ENCODE measurements at regions not wholly inside any gene's neighbourhood (a gene's known extent, or its start where the extent isn't known, plus 50 kb on each side); places are given as distances from the start of the nearest gene placed in this dataset.
A peak's percentile ranks its signal among the peaks of the same experiment; 100 is the strongest.

DNA sequence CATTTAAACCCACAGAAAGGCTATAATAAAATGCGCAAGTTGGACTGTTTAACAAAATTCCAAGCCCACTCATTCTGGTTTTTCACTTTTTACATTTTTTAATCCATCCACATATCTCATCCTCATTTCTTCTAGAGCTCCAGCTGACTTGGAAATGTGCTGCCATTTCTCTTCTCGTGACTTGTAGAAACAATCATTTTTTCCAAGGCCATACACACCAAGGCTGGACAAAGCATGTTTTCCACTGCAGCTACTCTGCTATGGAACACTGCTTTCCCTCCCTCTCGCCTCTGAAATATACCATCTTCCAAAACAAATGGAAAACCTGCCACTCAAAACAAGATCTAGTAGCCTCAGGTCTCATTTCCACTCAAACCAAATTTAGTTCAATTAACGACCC, 141.1 kb downstream of the ESM1 start:
- H3K27ac ChIP-seq: peak overlapping the region; percentile 79
- no peaks in the 10 kb centered on the region for H3K27me3 ChIP-seq
- no peak for TF ChIP-seq CTCF (IDR thresholded peaks at IDR 0.05; ENCODE audit: low read depth, low read length)

GRCh38 chr5:54841481-54841880, 143.9 kb downstream of the ESM1 start:
- DNase-seq (ENCODE audit: low read depth in 1 of 2, low spot score in 1 of 2): no peak
- no peak for TF ChIP-seq CTCF (IDR thresholded peaks at IDR 0.05; ENCODE audit: low read depth, low read length)
- Histone ChIP-seq H3K27ac (no peak overlapping the region), H3K9me3 (ENCODE audit: low read depth) (no peaks in the 10 kb centered on the region), H3K4me3 (no peak overlapping the region), H3K4me1 (ENCODE audit: low read depth) (peaks cover 19% of the 10 kb centered on the region), H3K36me3 (no peaks in the 10 kb centered on the region), H3K27me3 (no peaks in the 10 kb centered on the region)

More for the DNA sequence above, 141.1 kb downstream of the ESM1 start:
- H3K4me1 ChIP-seq (ENCODE audit: low read depth): peaks cover 18% of the 10 kb centered on the region
- H3K9me3 ChIP-seq (ENCODE audit: low read depth): no peaks in the 10 kb centered on the region
- H3K36me3 ChIP-seq: no peaks in the 10 kb centered on the region
- no peak for DNase-seq (ENCODE audit: low read depth in 1 of 2, low spot score in 1 of 2)
- no peak overlapping the region for H3K4me3 ChIP-seq

DNA sequence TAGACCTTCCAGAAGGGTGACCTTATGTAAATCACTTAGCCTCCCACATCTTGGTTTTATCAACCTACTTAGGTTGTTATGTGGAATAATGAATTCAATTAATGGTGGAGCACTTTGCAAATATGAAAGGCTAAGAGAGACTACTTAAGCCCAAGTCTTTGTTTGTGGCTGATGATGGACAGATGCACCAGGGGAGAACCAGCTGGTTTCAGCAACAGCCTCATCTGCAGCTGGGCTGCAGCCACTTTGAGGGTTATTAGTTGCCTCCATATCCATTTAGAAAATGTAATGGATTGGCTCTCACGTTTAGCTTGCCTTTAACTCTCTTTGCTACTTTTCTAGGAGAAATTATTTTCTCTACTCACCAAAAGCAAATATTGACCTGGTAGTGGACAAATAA, 146.6 kb downstream of the ESM1 start:
- Histone ChIP-seq H3K36me3 (no peaks in the 10 kb centered on the region), H3K4me3 (no peak overlapping the region), H3K4me1 (ENCODE audit: low read depth) (peaks cover 15% of the 10 kb centered on the region), H3K9me3 (ENCODE audit: low read depth) (no peaks in the 10 kb centered on the region), H3K27ac (no peak overlapping the region), H3K27me3 (no peaks in the 10 kb centered on the region)
- TF ChIP-seq CTCF (IDR thresholded peaks at IDR 0.05; ENCODE audit: low read depth, low read length): no peak
- no peak for DNase-seq (ENCODE audit: low read depth in 1 of 2, low spot score in 1 of 2)

GRCh38 chr5:54837981-54838380, 147.4 kb downstream of the ESM1 start:
- no peak for DNase-seq (ENCODE audit: low read depth in 1 of 2, low spot score in 1 of 2)
- no peak overlapping the region for H3K27ac ChIP-seq
- no peaks in the 10 kb centered on the region for H3K9me3 ChIP-seq (ENCODE audit: low read depth)
- H3K27me3 ChIP-seq: no peaks in the 10 kb centered on the region
- no peak overlapping the region for H3K4me3 ChIP-seq
- peaks cover 14% of the 10 kb centered on the region for H3K4me1 ChIP-seq (ENCODE audit: low read depth)
- no peaks in the 10 kb centered on the region for H3K36me3 ChIP-seq
- TF ChIP-seq CTCF (IDR thresholded peaks at IDR 0.05; ENCODE audit: low read depth, low read length): no peak

DNA sequence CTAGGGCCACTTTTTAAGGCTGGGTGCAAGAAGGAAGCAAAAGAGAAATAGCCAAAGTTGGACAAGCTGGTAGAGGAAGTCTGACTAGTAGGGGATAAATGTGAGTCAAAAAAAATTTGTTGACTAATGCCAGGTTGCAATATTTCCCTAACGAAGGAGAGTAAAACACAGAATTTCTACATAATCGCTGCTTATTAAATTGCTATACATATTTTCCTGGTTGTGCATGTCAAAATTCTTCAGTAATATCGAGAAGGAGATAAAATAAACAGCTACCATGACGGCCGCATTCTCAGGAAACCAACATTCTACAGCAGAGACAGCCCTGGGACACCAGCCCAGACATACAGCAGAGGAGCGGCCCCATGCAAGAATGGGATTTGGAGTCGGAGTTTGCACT, 148.3 kb downstream of the ESM1 start:
- Histone ChIP-seq H3K4me3 (no peak overlapping the region), H3K9me3 (ENCODE audit: low read depth) (no peaks in the 10 kb centered on the region), H3K36me3 (no peaks in the 10 kb centered on the region), H3K27me3 (no peaks in the 10 kb centered on the region), H3K27ac (no peak overlapping the region), H3K4me1 (ENCODE audit: low read depth) (peaks cover 14% of the 10 kb centered on the region)
- peak in 1 of 2 donors; percentile 77 for DNase-seq (ENCODE audit: low read depth in 1 of 2, low spot score in 1 of 2)
- no peak for TF ChIP-seq CTCF (IDR thresholded peaks at IDR 0.05; ENCODE audit: low read depth, low read length)

GRCh38 chr5:54835647-54836046, 149.7 kb downstream of the ESM1 start:
- Histone ChIP-seq H3K27ac (no peak overlapping the region), H3K36me3 (no peaks in the 10 kb centered on the region), H3K4me3 (no peak overlapping the region), H3K4me1 (ENCODE audit: low read depth) (peaks cover 21% of the 10 kb centered on the region), H3K9me3 (ENCODE audit: low read depth) (no peaks in the 10 kb centered on the region), H3K27me3 (no peaks in the 10 kb centered on the region)
- no peak for TF ChIP-seq CTCF (IDR thresholded peaks at IDR 0.05; ENCODE audit: low read depth, low read length)
- DNase-seq (ENCODE audit: low read depth in 1 of 2, low spot score in 1 of 2): peak in 1 of 2 donors; percentile 72

All from cardiac muscle cell (in vitro differentiated cells and primary cell).